22Rv1 (cell line): ENCODE measurements at regions not wholly inside any gene's neighbourhood (a gene's known extent, or its start where the extent isn't known, plus 50 kb on each side); places are given as distances from the start of the nearest gene placed in this dataset.

ENCODE experiments used
- CTCF ChIP-seq: fragments of 450-650 bp; IDR thresholded peaks from 2 replicates; pipeline ENCODE4 v1.5.1; 2017; ENCODE audit warnings: mild to moderate bottlenecking
- ZFX ChIP-seq: fragments of 450-650 bp; IDR thresholded peaks from 2 replicates; pipeline ENCODE4 v1.6.1; 2017; ENCODE audit warnings: antibody characterized with exemption, borderline replicate concordance

GRCh38 chr2:19589791-19590190 lies 231.4 kb upstream of the OSR1 start:
- TF ChIP-seq CTCF = no peak
- TF ChIP-seq ZFX = no peak
